MM.1S (cell line): ENCODE measurements at regions not wholly inside any gene's neighbourhood (a gene's known extent, or its start where the extent isn't known, plus 50 kb on each side); places are given as distances from the start of the nearest gene placed in this dataset.

ENCODE experiments used
- DNase-seq: peaks from one replicate; pipeline ENCODE4 v3.0.0-alpha.2; 2015
- H2AFZ ChIP-seq: fragments of 300-600 bp; sonication (generic); 2 replicates; pipeline ENCODE4 v1.6.0; 2016; ENCODE audit warnings: antibody characterized with exemption, low read length
- H3F3A ChIP-seq: fragments of 300-600 bp; sonication (generic); 2 replicates; pipeline ENCODE4 v1.6.1; 2016; ENCODE audit warnings: mild to moderate bottlenecking, antibody characterized with exemption, low read length, moderate library complexity, mixed read lengths; ENCODE audit not compliant: insufficient read depth
- H3K27ac ChIP-seq: fragments of 300-600 bp; sonication (generic); 2 replicates; pipeline ENCODE4 v1.5.1; 2016; ENCODE audit warnings: mild to moderate bottlenecking, low read length
- H3K27me3 ChIP-seq: fragments of 300-600 bp; sonication (generic); replicated peaks from 2 replicates; pipeline ENCODE4 v1.6.0; 2016; ENCODE audit warnings: low read length; ENCODE audit not compliant: insufficient read depth
- H3K36me3 ChIP-seq: fragments of 300-600 bp; sonication (generic); replicated peaks from 2 replicates; pipeline ENCODE4 v1.6.1; 2016; ENCODE audit warnings: mild to moderate bottlenecking, low read length, mixed read lengths; ENCODE audit not compliant: insufficient read depth
- H3K4me1 ChIP-seq: fragments of 300-600 bp; sonication (generic); 2 replicates; pipeline ENCODE4 v1.6.1; 2016; ENCODE audit warnings: low read length, mixed read lengths
- H3K4me2 ChIP-seq: fragments of 300-600 bp; sonication (generic); 2 replicates; pipeline ENCODE4 v1.6.0; 2016; ENCODE audit warnings: low read depth, low read length
- H3K4me3 ChIP-seq: fragments of 300-600 bp; sonication (generic); 2 replicates; pipeline ENCODE4 v1.5.1; 2016; ENCODE audit warnings: low read length, mixed read lengths
- H3K79me2 ChIP-seq: fragments of 300-600 bp; sonication (generic); 2 replicates; pipeline ENCODE4 v1.6.1; 2016; ENCODE audit warnings: mixed run types, low read length, mixed read lengths
- H3K9ac ChIP-seq: fragments of 300-600 bp; sonication (generic); 2 replicates; pipeline ENCODE4 v1.6.1; 2016; ENCODE audit warnings: low read length, mixed read lengths
- H3K9me2 ChIP-seq: fragments of 300-600 bp; sonication (generic); replicated peaks from 2 replicates; pipeline ENCODE4 v1.6.1; 2016; ENCODE audit warnings: mild to moderate bottlenecking, low read length, mixed read lengths; ENCODE audit not compliant: insufficient read depth
- H3K9me3 ChIP-seq: fragments of 300-600 bp; sonication (generic); replicated peaks from 2 replicates; pipeline ENCODE4 v1.6.1; 2016; ENCODE audit warnings: mild to moderate bottlenecking, low read length, mixed read lengths; ENCODE audit not compliant: insufficient read depth
- H4K20me1 ChIP-seq: fragments of 300-600 bp; sonication (generic); 2 replicates; pipeline ENCODE4 v1.6.1; 2016; ENCODE audit warnings: mild to moderate bottlenecking, low read length, moderate library complexity, mixed read lengths; ENCODE audit not compliant: insufficient read depth
- EZH2 ChIP-seq: fragments of 300-600 bp; sonication (generic); optimal IDR thresholded peaks from 2 replicates; pipeline ENCODE3; 2017; ENCODE audit warnings: low read depth, mild to moderate bottlenecking, antibody characterized with exemption, low read length, mixed read lengths
- EZH2phosphoT487 ChIP-seq: fragments of 300-600 bp; sonication (generic); IDR thresholded peaks from 2 replicates; pipeline ENCODE4 v1.6.1; 2018; ENCODE audit warnings: antibody characterized with exemption, low read length
- TF ChIP-seq, protein P1 (sequence below): fragments of 300-600 bp; sonication (generic); IDR thresholded peaks from 2 replicates; pipeline ENCODE4 v1.5.1; 2016; ENCODE audit warnings: antibody characterized with exemption, low read length, mixed read lengths

GRCh38 chr11:113595810-113596594, 110.1 kb downstream of the TMPRSS5 start:
- Histone ChIP-seq H3K9ac (no peak overlapping the region), H3K4me2 (no peak overlapping the region), H3K27me3 (no peaks in the 10 kb centered on the region), H3K4me3 (no peak overlapping the region), H3K9me3 (no peaks in the 10 kb centered on the region), H3K27ac (no peak overlapping the region), H3K79me2 (no peaks in the 10 kb centered on the region), H3K9me2 (no peaks in the 10 kb centered on the region), H3K4me1 (no peaks in the 10 kb centered on the region), H3F3A (no peaks in the 10 kb centered on the region), H2AFZ (no peak overlapping the region), H3K36me3 (no peaks in the 10 kb centered on the region), H4K20me1 (no peaks in the 10 kb centered on the region)
- DNase-seq, result no peak
- TF ChIP-seq, protein P1, sequence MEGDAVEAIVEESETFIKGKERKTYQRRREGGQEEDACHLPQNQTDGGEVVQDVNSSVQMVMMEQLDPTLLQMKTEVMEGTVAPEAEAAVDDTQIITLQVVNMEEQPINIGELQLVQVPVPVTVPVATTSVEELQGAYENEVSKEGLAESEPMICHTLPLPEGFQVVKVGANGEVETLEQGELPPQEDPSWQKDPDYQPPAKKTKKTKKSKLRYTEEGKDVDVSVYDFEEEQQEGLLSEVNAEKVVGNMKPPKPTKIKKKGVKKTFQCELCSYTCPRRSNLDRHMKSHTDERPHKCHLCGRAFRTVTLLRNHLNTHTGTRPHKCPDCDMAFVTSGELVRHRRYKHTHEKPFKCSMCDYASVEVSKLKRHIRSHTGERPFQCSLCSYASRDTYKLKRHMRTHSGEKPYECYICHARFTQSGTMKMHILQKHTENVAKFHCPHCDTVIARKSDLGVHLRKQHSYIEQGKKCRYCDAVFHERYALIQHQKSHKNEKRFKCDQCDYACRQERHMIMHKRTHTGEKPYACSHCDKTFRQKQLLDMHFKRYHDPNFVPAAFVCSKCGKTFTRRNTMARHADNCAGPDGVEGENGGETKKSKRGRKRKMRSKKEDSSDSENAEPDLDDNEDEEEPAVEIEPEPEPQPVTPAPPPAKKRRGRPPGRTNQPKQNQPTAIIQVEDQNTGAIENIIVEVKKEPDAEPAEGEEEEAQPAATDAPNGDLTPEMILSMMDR, result no peak
- TF ChIP-seq EZH2phosphoT487 (no peak), EZH2 (no peak)

DNA sequence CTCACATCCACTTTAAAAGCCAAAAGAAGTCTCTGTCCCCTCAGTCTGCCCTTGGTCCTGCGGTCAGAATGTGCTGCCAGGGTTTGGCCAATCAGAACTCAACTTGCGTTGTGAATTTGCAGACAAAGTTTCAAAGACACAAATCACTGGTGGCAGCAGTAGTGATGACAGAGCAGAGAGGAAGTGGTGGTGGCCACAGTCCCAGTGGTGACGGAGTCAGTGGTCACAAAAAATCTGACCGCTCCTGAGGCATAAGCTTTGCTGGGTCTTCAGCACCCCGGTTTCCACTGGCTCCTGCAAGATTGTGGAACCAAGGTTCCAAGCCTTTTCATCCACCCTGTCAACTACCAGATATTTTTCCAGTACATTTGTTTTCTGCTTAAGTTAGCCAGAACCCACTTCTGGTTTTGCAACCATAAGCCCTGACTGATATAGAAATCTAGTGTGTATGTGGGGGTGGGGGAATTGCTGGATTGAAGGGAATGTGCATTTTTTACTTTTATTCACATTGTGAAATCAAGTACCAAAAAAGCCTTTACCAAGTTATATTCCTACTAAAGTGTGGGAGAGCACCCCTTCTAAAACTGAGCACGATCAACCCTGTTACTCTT, 112.3 kb downstream of the TMPRSS5 start:
- no peaks in the 10 kb centered on the region for H3K9me3 ChIP-seq
- H3K27ac ChIP-seq, result no peak overlapping the region
- no peaks in the 10 kb centered on the region for H3K4me1 ChIP-seq
- TF ChIP-seq EZH2 (no peak), EZH2phosphoT487 (no peak)
- TF ChIP-seq, protein P1, result no peak
- H3K36me3 ChIP-seq, result no peaks in the 10 kb centered on the region
- H4K20me1 ChIP-seq, result no peaks in the 10 kb centered on the region
- no peak overlapping the region for H3K4me2 ChIP-seq
- no peak overlapping the region for H3K9ac ChIP-seq
- no peaks in the 10 kb centered on the region for H3K9me2 ChIP-seq
- no peaks in the 10 kb centered on the region for H3F3A ChIP-seq
- no peaks in the 10 kb centered on the region for H3K27me3 ChIP-seq
- no peak overlapping the region for H2AFZ ChIP-seq
- H3K4me3 ChIP-seq, result no peak overlapping the region
- H3K79me2 ChIP-seq, result no peaks in the 10 kb centered on the region
- no peak for DNase-seq

- DNase-seq, result no peak
- Histone ChIP-seq H2AFZ (no peak overlapping the region), H3K4me2 (no peak overlapping the region), H3K27me3 (no peaks in the 10 kb centered on the region), H3K9me2 (no peaks in the 10 kb centered on the region), H3F3A (no peaks in the 10 kb centered on the region), H3K27ac (no peak overlapping the region), H3K79me2 (no peaks in the 10 kb centered on the region), H4K20me1 (no peaks in the 10 kb centered on the region), H3K4me1 (no peaks in the 10 kb centered on the region), H3K9me3 (no peaks in the 10 kb centered on the region), H3K4me3 (no peak overlapping the region), H3K9ac (no peak overlapping the region), H3K36me3 (no peaks in the 10 kb centered on the region)
- no peak for TF ChIP-seq EZH2phosphoT487
- TF ChIP-seq, protein P1, result no peak
- TF ChIP-seq EZH2, result no peak
Measured at GRCh38 chr11:113591117-113591516, 115.0 kb downstream of the TMPRSS5 start.
